Left ventricle myocardium inferior (tissue), 1 donor: ENCODE measurements at regions not wholly inside any gene's neighbourhood (a gene's known extent, or its start where the extent isn't known, plus 50 kb on each side); places are given as distances from the start of the nearest gene placed in this dataset.
A peak's percentile ranks its signal among the peaks of the same experiment; 100 is the strongest.

Source experiments
- DNase-seq: peaks from one replicate; pipeline ENCODE4 v3.0.0-alpha.2; 2020
- H3K27ac ChIP-seq: fragments of 200-600 bp; replicated peaks from 2 replicates; pipeline ENCODE4 v1.8.0; 2021
- H3K27me3 ChIP-seq: fragments of 200-600 bp; 2 replicates; pipeline ENCODE4 v1.8.0; 2021; ENCODE audit warnings: low read depth
- H3K36me3 ChIP-seq: fragments of 200-600 bp; 2 replicates; pipeline ENCODE4 v1.8.0; 2021
- H3K4me1 ChIP-seq: fragments of 200-600 bp; 2 replicates; pipeline ENCODE4 v1.8.0; 2021
- H3K4me3 ChIP-seq: fragments of 200-600 bp; 2 replicates; pipeline ENCODE4 v1.8.0; 2021; ENCODE audit warnings: mild to moderate bottlenecking, moderate library complexity
- H3K9me3 ChIP-seq: fragments of 200-600 bp; replicated peaks from 2 replicates; pipeline ENCODE4 v1.8.0; 2021
- intact Hi-C: fragments of 100-400 bp; cut with micrococcal nuclease; formaldehyde crosslinking; loops from one replicate; pipeline ENCODE4 v1.11.0; 2022
- TF ChIP-seq, protein P1 (sequence below): fragments of 200-600 bp; IDR thresholded peaks from 2 replicates; pipeline ENCODE4 v1.8.0; 2021; ENCODE audit warnings: antibody characterized with exemption, mild to moderate bottlenecking, borderline replicate concordance
- donor health status: DM: no; HTN: yes; CAD: no; lungs with severe emphysema.

DNA sequence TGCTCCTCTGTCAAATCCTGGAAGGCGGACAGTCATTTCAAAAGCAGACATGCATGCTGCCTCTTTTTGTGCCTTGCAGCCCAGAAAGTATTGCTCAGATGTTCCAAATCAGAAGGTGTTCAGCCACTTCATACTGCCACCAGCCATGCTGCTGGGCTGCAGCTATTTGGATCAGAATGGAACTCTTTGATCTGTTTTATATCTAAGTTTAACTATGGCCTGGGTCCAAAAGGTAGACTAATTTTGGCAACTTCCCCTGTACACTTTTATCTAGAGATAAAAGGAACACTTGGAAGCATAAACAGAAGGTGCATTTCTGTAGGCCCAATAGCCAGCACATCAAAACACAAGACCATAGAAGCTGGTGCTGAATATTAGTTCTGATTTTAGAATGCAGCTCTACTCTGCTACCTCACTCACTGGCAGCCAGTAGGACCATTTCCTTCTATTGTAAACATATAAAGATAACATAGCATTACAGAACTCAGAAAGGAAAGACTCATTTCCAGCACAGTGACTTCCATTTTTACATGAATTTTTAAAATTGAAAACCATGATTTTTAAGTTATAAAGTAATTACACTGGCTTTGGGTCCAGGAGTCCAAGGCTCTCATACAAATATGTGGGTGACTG is 143.1 kb upstream of the CAV2 start:
- Histone ChIP-seq H3K9me3 (no peaks in the 10 kb centered on the region), H3K27ac (peak overlapping the region; percentile 96), H3K36me3 (no peaks in the 10 kb centered on the region), H3K4me1 (peaks cover 63% of the 10 kb centered on the region), H3K4me3 (peak overlapping the region; percentile 51), H3K27me3 (no peaks in the 10 kb centered on the region)
- TF ChIP-seq, protein P1, sequence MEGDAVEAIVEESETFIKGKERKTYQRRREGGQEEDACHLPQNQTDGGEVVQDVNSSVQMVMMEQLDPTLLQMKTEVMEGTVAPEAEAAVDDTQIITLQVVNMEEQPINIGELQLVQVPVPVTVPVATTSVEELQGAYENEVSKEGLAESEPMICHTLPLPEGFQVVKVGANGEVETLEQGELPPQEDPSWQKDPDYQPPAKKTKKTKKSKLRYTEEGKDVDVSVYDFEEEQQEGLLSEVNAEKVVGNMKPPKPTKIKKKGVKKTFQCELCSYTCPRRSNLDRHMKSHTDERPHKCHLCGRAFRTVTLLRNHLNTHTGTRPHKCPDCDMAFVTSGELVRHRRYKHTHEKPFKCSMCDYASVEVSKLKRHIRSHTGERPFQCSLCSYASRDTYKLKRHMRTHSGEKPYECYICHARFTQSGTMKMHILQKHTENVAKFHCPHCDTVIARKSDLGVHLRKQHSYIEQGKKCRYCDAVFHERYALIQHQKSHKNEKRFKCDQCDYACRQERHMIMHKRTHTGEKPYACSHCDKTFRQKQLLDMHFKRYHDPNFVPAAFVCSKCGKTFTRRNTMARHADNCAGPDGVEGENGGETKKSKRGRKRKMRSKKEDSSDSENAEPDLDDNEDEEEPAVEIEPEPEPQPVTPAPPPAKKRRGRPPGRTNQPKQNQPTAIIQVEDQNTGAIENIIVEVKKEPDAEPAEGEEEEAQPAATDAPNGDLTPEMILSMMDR, result no peak
- intact Hi-C loops, result loop anchor here (5.0 to 10.0 kb wide), 2 partner anchors 36 to 168 kb away; partner anchors contain the start of gene CAV1
- DNase-seq, result no peak

DNA sequence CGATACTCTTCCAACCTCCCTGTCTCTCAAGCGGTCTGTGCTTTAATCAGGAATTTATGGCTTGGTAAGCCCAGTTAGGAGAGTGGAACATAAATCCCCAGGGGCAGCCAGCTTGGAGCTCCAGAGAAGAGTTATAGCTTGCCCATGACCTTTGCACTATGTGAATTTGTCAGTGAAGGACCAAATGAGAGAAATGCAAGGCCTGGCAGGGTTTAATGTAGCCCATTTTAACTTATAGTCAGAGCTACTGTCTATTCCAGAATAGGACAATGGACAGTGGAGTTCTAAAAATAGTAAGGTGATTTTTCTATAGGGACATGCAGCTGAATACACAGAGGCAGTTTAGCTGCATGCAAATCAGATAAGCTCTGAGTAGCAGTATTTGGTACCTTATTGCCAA is 142.6 kb upstream of the CAV2 start:
- no peaks in the 10 kb centered on the region for H3K9me3 ChIP-seq
- no peaks in the 10 kb centered on the region for H3K36me3 ChIP-seq
- intact Hi-C loops, result loop anchor here (5.0 to 10.0 kb wide), 2 partner anchors 35 to 168 kb away; partner anchors contain the start of gene CAV1
- H3K27me3 ChIP-seq, result no peaks in the 10 kb centered on the region
- TF ChIP-seq, protein P1, result no peak
- peak overlapping the region; percentile 1 for H3K4me3 ChIP-seq
- no peak for DNase-seq
- peaks cover 69% of the 10 kb centered on the region for H3K4me1 ChIP-seq
- peak overlapping the region; percentile 96 for H3K27ac ChIP-seq

DNA sequence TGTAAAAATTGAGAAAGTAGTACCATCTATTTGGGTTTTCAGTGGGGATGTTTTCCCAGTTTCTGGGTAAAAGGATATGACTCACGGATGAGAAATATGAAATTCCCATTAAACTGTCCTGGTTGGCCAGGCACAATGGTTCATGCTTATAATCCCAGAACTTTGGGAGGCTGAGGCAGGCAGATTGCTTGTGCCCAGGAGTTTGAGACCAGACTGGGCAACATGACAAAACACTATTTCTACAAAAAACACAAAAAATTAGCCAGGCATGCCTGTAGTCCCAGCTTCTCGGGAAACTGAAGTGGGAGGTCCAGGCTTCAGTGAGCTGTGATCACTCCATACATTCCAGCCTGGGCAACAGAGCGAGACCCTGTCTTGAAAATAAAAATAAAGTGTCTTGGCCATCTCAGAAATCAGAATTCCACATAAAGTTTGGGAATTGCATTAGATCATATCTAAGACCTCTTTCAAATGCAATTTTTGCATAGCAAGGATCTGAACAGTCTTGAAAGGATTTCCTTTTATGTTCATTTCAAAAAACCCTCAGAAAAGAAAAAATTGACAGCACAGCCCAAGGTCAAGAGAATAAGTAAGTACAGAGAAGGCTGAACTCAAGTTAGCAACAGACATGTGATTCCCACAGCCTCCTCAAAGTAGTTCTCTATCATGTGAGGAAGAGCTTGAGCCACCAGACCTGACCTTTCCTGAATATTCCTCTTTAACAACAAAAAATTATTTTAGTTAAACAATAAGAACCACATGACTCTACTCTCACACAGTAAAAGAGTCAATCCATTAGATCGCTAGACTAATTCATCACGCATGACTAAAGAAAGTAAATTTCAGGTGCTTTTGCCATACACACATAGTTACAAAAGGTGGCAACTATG is 141.5 kb upstream of the CAV2 start:
- Histone ChIP-seq H3K36me3 (no peaks in the 10 kb centered on the region), H3K27me3 (no peaks in the 10 kb centered on the region), H3K9me3 (no peaks in the 10 kb centered on the region), H3K27ac (peak overlapping the region; percentile 96), H3K4me3 (no peak overlapping the region), H3K4me1 (peaks cover 66% of the 10 kb centered on the region)
- TF ChIP-seq, protein P1, result no peak
- DNase-seq, result no peak
- intact Hi-C loops, result loop anchor here (5.0 to 10.0 kb wide), 2 partner anchors 34 to 167 kb away; partner anchors contain the start of gene CAV1

DNA sequence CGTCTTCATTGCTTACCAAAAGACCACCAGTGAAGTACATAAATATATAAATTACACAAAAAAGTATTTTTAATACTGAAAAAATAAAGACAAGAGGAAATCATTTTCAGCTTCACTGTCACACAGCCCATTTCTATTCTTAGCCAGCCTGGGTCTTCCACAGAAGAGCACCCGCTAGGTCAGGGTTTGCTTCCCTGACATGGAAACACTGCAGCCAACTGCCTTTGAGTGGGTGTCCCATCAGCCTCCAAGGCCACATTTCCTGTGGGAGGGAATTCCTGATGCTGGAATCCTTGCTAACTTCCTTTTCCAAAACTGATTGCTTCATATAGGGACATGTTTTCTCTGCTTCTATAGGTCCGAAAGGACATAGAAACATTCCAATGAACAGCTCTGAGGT is 137.8 kb upstream of the CAV2 start:
- Histone ChIP-seq H3K36me3 (no peaks in the 10 kb centered on the region), H3K9me3 (no peaks in the 10 kb centered on the region), H3K4me3 (no peak overlapping the region), H3K4me1 (peaks cover 36% of the 10 kb centered on the region), H3K27ac (no peak overlapping the region), H3K27me3 (no peaks in the 10 kb centered on the region)
- DNase-seq, result no peak
- intact Hi-C loops, result no loop called here
- TF ChIP-seq, protein P1, result no peak

DNA sequence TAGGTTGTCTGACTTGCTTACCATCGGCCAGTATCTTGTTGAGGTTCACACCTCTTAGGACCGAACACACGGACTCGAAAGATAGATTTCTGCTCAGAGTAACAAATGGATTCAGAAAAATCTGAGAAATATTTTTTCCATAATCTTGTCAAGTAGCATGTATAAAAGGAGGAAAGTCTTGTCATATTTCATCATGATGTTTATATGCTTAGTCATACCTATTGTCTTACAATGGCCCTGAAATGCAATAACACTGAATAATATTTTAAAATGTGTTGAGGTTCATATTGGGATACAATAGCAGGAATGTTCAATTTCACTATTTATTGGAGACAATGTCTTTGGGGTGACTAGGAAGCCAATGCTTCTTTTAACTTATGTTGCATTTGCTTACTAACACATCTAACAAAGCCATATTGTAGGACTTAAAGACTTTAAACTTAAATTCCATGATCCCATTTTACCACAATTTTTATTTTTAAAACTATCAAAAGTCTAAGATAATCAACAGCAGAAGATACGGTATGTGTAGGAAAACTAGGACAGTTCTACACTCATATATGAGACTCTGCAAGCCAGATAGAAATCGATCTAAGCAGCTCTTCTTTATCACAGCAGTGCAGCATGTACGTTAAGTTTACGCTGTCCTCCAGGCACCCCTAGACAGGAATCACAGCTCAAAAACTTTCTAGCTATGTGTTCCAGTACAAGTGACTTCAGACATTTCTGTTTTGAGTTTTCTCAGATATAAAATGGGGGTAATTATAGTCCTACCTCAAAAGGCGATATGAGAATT is 135.7 kb upstream of the CAV2 start:
- intact Hi-C loops, result no loop called here
- H3K4me1 ChIP-seq, result peaks cover 15% of the 10 kb centered on the region
- no peaks in the 10 kb centered on the region for H3K27me3 ChIP-seq
- no peak overlapping the region for H3K4me3 ChIP-seq
- H3K27ac ChIP-seq, result no peak overlapping the region
- TF ChIP-seq, protein P1, result no peak
- no peaks in the 10 kb centered on the region for H3K9me3 ChIP-seq
- DNase-seq, result no peak
- H3K36me3 ChIP-seq, result no peaks in the 10 kb centered on the region
